Astrocyte of the spinal cord (primary cell): ENCODE measurements at regions not wholly inside any gene's neighbourhood (a gene's known extent, or its start where the extent isn't known, plus 50 kb on each side); places are given as distances from the start of the nearest gene placed in this dataset.

Source experiments
- DNase-seq: peaks from one replicate; pipeline ENCODE4 v3.0.0; 2011; ENCODE audit warnings: low read depth, low spot score
- H3K4me3 ChIP-seq: 2 replicates; pipeline ENCODE4 v1.5.1; 2011; ENCODE audit warnings: low read depth, mild to moderate bottlenecking, low read length, moderate library complexity
- CTCF ChIP-seq: IDR thresholded peaks from 2 replicates; pipeline ENCODE4 v1.5.1; 2012; ENCODE audit warnings: low read depth, mild to moderate bottlenecking, low read length, inconsistent platforms
- in situ Hi-C: cut with HindIII; loops from 2 replicates; pipeline ENCODE4 v1.10.0; 2017; ENCODE audit warnings: low sequenced_read_pairs

GRCh38 chr3:88703501-88704059 is 403.8 kb upstream of the EPHA3 start:
- peak; percentile 1 for DNase-seq
- in situ Hi-C loops: no loop called here
- no peak for TF ChIP-seq CTCF
- no peak overlapping the region for H3K4me3 ChIP-seq

GRCh38 chr3:88704338-88704737 is 403.1 kb upstream of the EPHA3 start:
- no peak overlapping the region for H3K4me3 ChIP-seq
- no peak for DNase-seq
- TF ChIP-seq CTCF: no peak
- in situ Hi-C loops: no loop called here

DNA sequence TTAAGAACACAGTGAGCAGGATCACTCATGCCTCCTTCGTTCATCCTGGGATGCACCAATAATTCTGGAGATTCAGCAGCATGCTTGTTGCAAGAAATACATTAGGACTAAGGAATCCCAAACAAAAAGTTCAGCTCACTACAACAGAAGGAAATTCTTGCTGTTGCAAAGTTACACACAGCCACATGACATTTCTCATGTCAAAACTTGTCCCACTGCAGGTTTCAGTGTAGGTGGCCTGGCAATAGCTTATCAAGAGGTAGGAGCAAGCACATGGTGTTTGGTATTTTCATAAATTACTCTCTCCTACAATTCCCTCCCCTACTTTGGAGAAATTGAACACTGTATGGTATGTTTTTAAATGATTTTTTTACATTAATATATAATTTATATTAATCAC is 399.6 kb upstream of the EPHA3 start:
- in situ Hi-C loops: no loop called here
- H3K4me3 ChIP-seq: no peak overlapping the region
- no peak for TF ChIP-seq CTCF
- no peak for DNase-seq

DNA sequence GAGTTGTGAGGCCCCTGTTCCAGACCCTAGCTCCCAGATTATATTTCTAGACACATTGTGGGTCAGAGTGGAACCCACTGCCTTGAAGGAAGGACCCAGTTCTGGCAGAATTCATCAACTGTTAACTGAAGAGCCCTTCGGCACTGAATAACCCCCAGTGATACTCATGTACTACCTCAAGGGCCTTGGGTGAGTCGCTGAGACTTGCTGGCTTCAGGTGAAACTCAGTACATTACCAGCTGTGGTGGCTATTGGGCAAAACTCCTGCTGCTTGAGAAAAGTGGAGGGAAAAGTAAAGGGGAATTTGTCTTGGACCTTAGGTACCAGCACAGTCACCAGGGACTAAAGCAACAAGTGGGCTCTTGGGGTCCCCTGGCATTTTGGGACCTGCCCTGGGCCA is 394.9 kb upstream of the EPHA3 start:
- no peak for DNase-seq
- in situ Hi-C loops: no loop called here
- no peak for TF ChIP-seq CTCF
- H3K4me3 ChIP-seq: no peak overlapping the region

DNA sequence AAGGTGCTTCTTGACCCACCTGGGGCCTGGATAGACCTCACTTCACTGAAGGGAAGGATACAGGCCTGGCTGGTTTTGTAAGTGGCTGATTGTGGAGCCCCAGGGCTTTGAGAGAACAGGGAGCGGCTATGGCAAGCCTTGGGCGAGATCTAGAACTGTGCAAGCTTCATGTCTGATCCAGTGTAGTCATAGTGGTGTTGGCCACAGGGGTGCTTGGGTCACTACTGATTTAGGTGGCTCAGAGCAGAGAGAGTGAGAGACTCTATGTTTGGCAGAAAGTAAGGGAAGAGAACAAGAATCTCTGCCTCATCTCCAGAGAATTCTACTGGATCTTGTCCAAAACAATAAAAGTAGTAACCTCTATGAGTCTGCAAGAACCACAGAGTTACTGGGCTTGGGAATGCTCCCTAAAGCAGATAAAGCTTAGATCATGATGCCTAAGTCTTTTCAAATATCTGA is 394.2 kb upstream of the EPHA3 start:
- no peak overlapping the region for H3K4me3 ChIP-seq
- peak; percentile 84 for DNase-seq
- no peak for TF ChIP-seq CTCF
- in situ Hi-C loops: no loop called here

DNA sequence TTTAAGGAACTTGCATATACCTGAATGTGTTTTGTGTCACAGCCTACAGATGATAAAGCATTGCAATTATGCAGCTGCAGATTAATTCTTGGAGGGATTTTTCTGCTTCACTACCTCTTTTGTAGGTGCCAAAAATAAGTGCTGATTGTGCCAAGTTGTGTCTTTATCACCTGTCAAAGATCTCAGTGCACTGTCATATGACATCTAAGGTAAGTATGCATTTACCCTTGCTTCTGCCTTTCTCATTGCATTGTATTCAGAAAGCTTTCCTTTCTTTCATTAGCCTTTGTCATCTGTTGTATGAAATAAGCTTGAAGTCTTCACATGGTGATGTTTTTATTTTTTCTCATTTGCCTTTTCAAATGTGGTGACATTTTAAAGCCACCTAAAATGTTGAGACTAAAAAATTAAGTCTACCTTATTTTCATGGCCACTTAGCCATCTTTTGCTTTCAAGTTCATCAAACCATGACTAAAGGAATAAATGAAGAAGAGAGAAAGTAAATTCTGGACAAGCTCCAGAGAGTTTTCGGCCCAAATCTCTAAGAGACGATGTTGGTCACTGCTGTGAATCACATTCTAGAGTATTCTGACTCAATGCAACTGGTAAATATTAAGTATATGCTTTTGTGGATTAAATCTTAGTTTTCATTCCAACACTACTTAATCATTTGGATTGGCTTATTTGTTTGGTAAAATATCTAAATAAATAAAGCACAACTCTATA is 381.8 kb upstream of the EPHA3 start:
- TF ChIP-seq CTCF: no peak
- no peak overlapping the region for H3K4me3 ChIP-seq
- in situ Hi-C loops: no loop called here
- no peak for DNase-seq
